NCI-H1694 treated with DMSO at 0.1 percent for 48 hours (cell line): ENCODE measurements at regions not wholly inside any gene's neighbourhood (a gene's known extent, or its start where the extent isn't known, plus 50 kb on each side); places are given as distances from the start of the nearest gene placed in this dataset.

Experiments
- DNase-seq: peaks from one replicate; lab custom pipeline; 2025; lab: John Stamatoyannopoulos, UW

- no peak for DNase-seq
Measured at GRCh38 chr1:68293122-68293521, 60.8 kb upstream of the WLS start.

GRCh38 chr1:68291688-68292384 is 59.5 kb upstream of the WLS start:
- no peak for DNase-seq

GRCh38 chr1:68287241-68287640 is 54.9 kb upstream of the WLS start:
- no peak for DNase-seq

- DNase-seq = no peak
Measured at GRCh38 chr1:68285046-68285445, 52.7 kb upstream of the WLS start.

GRCh38 chr1:68281946-68282615 is 49.8 kb upstream of the WLS start:
- DNase-seq = no peak
